Lung (tissue), 11 donors: ENCODE measurements at regions not wholly inside any gene's neighbourhood (a gene's known extent, or its start where the extent isn't known, plus 50 kb on each side); places are given as distances from the start of the nearest gene placed in this dataset.
A peak's percentile ranks its signal among the peaks of the same experiment; 100 is the strongest.

ENCODE experiments used
- ATAC-seq: fragments of 200-7000 bp; cut with Tn5 transposase; one replicate; pipeline ENCODE4 v1.9.1; 2020; ENCODE audit warnings: moderate number of reproducible peaks; ENCODE audit not compliant: insufficient read depth, low FRiP score
- DNase-seq, 3 donors: peaks; one replicate each; pipeline ENCODE4 v3.0.0-alpha.2; 2013 to 2017
- H3K27ac ChIP-seq, 2 donors: one replicate each; pipeline ENCODE4 v1.5.1; 2013; ENCODE audit warnings: mild to moderate bottlenecking in 2 of 2, moderate library complexity in 2 of 2, control low read depth in 1 of 2, inconsistent platforms in 1 of 2, low read depth in 1 of 2, low read length in 1 of 2
- H3K27me3 ChIP-seq, 3 donors: one replicate each; pipeline ENCODE4 v1.5.1; 2013; ENCODE audit warnings: low read length in 2 of 3; ENCODE audit not compliant: control insufficient read depth in 3 of 3, insufficient read depth in 3 of 3
- H3K36me3 ChIP-seq, 4 donors: one replicate each; pipeline ENCODE4 v1.5.1; 2013; ENCODE audit warnings: low read length in 4 of 4, mild to moderate bottlenecking in 1 of 4, moderate library complexity in 1 of 4; ENCODE audit not compliant: control insufficient read depth in 4 of 4, insufficient read depth in 4 of 4
- H3K4me1 ChIP-seq, 5 donors: one replicate each; pipeline ENCODE4 v1.5.1; 2013; ENCODE audit warnings: low read length in 5 of 5, mild to moderate bottlenecking in 2 of 5, moderate library complexity in 1 of 5; ENCODE audit not compliant: control insufficient read depth in 5 of 5, insufficient read depth in 5 of 5
- H3K4me3 ChIP-seq: one replicate; pipeline ENCODE4 v1.5.1; 2013; ENCODE audit warnings: mild to moderate bottlenecking, control low read depth, moderate library complexity
- H3K9ac ChIP-seq, 2 donors: one replicate each; pipeline ENCODE4 v1.5.1; 2013; ENCODE audit warnings: low read length in 2 of 2, control low read depth in 1 of 2; ENCODE audit not compliant: insufficient read depth in 1 of 2
- H3K9me3 ChIP-seq, 4 donors: one replicate each; pipeline ENCODE4 v1.5.1; 2013; ENCODE audit warnings: low read length in 3 of 4, mild to moderate bottlenecking in 1 of 4, moderate library complexity in 1 of 4; ENCODE audit not compliant: control insufficient read depth in 4 of 4, insufficient read depth in 3 of 4
- CTCF ChIP-seq: IDR thresholded peaks from 2 replicates; pipeline ENCODE4 v1.5.1; 2012; ENCODE audit warnings: mild to moderate bottlenecking; ENCODE audit errors: control extremely low read depth, extremely low read depth
- WGBS, 2 donors: extraction: QIAGEN DNeasy Blood & Tissue Kit; methylation state at CpG; one replicate each; pipeline ENCODE4 v1.1.7; 2013; 5-methylcytosine and 5-hydroxymethylcytosine counted together
- donor health status: control.
- donor health status: control.
- donor health status: Bipolar disorder and iron deficiency.
- donor health status: healthy.
- donor health status: DM: yes; HTN: yes; CAD: no.

GRCh38 chr18:2002604-2003003 lies 568.7 kb downstream of the METTL4 start:
- Histone ChIP-seq H3K36me3 (no peaks in the 10 kb centered on the region), H3K27ac (no peak overlapping the region), H3K27me3 (no peaks in the 10 kb centered on the region), H3K4me3 (no peak overlapping the region), H3K9ac (no peak overlapping the region), H3K4me1 (peaks cover 0 to 7% (median 3%) of the 10 kb centered on the region in 5 donors), H3K9me3 (no peaks in the 10 kb centered on the region)
- peak; percentile 0 to 13 (median 5) for DNase-seq
- no peak for TF ChIP-seq CTCF
- 34 to 48% methylated on average over 7 of the region's 7 CpGs for WGBS, 2 donors
- ATAC-seq: no peak

GRCh38 chr18:2009942-2010697 lies 561.2 kb downstream of the METTL4 start:
- TF ChIP-seq CTCF: no peak
- Histone ChIP-seq H3K36me3 (no peaks in the 10 kb centered on the region), H3K27me3 (no peaks in the 10 kb centered on the region), H3K9me3 (no peaks in the 10 kb centered on the region), H3K4me1 (no peaks in the 10 kb centered on the region), H3K9ac (no peak overlapping the region), H3K4me3 (no peak overlapping the region), H3K27ac (no peak overlapping the region)
- ATAC-seq (no peak), DNase-seq (no peak)
- 65 to 86% methylated on average over 2 of the region's 2 CpGs for WGBS, 2 donors

GRCh38 chr18:2027016-2027415 lies 544.3 kb downstream of the METTL4 start:
- H3K9me3 ChIP-seq: no peaks in the 10 kb centered on the region
- no peak overlapping the region for H3K9ac ChIP-seq
- H3K27ac ChIP-seq: no peak overlapping the region
- no peaks in the 10 kb centered on the region for H3K27me3 ChIP-seq
- WGBS, 2 donors: 57% methylated on average over 2 of the region's 2 CpGs
- DNase-seq (no peak), ATAC-seq (no peak)
- H3K4me1 ChIP-seq: no peaks in the 10 kb centered on the region
- no peak for TF ChIP-seq CTCF
- H3K36me3 ChIP-seq: no peaks in the 10 kb centered on the region
- no peak overlapping the region for H3K4me3 ChIP-seq

GRCh38 chr18:2027756-2028155 lies 543.5 kb downstream of the METTL4 start:
- no peak overlapping the region for H3K9ac ChIP-seq
- H3K36me3 ChIP-seq: no peaks in the 10 kb centered on the region
- H3K9me3 ChIP-seq: no peaks in the 10 kb centered on the region
- no peak overlapping the region for H3K27ac ChIP-seq
- no peaks in the 10 kb centered on the region for H3K4me1 ChIP-seq
- no peak for TF ChIP-seq CTCF
- no peak overlapping the region for H3K4me3 ChIP-seq
- DNase-seq (no peak), ATAC-seq (no peak)
- H3K27me3 ChIP-seq: no peaks in the 10 kb centered on the region
